Left lung (tissue), 4 donors: ENCODE measurements at regions not wholly inside any gene's neighbourhood (a gene's known extent, or its start where the extent isn't known, plus 50 kb on each side); places are given as distances from the start of the nearest gene placed in this dataset.

Experiments
- ATAC-seq: fragments of 200-7000 bp; cut with Tn5 transposase; one replicate; pipeline ENCODE4 v1.9.1; 2020; ENCODE audit warnings: moderate library complexity
- DNase-seq, 4 donors: peaks; one replicate each; pipeline ENCODE4 v3.0.0-alpha.2; 2013 to 2020
- H3K27ac ChIP-seq, 2 donors: fragments of 200-600 bp; sonication (generic) in 1 of 2; one replicate each; pipeline versions ENCODE4 v1.5.0 to v1.8.0; 2020 to 2021
- H3K27me3 ChIP-seq, 2 donors: fragments of 200-600 bp; sonication (generic) in 1 of 2; one replicate each; pipeline versions ENCODE4 v1.5.0 to v1.8.0; 2020 to 2021
- H3K36me3 ChIP-seq, 2 donors: fragments of 200-600 bp; sonication (generic) in 1 of 2; one replicate each; pipeline versions ENCODE4 v1.5.0 to v1.8.0; 2020 to 2021
- H3K4me1 ChIP-seq, 2 donors: fragments of 200-600 bp; one replicate each; pipeline ENCODE4 v1.8.0; 2021
- H3K4me3 ChIP-seq, 2 donors: fragments of 200-600 bp; sonication (generic) in 1 of 2; one replicate each; pipeline versions ENCODE4 v1.5.0 to v1.8.0; 2020 to 2021; ENCODE audit warnings: mild to moderate bottlenecking in 1 of 2
- H3K9me3 ChIP-seq, 2 donors: fragments of 200-600 bp; sonication (generic) in 1 of 2; one replicate each; pipeline versions ENCODE4 v1.5.0 to v1.8.0; 2020 to 2021
- CTCF ChIP-seq, 2 donors: fragments of 200-600 bp; sonication (generic) in 1 of 2; IDR thresholded peaks; one replicate each; pipeline versions ENCODE4 v1.5.0 to v1.8.0; 2021; ENCODE audit warnings: antibody characterized with exemption in 2 of 2
- intact Hi-C, 2 donors: fragments of 100-400 bp; cut with DNase I; formaldehyde crosslinking; loops; one replicate each; pipeline versions ENCODE4 v1.11.2 to v1.14.2; 2022
- donor health status: DM: no; HTN: yes; CAD: no.
- donor health status: DM: no; HTN: no; CAD: no.

- Histone ChIP-seq H3K9me3 (peaks cover 0 to 19% of the 10 kb centered on the region in 2 donors), H3K27me3 (no peaks in the 10 kb centered on the region), H3K4me3 (no peak overlapping the region), H3K4me1 (no peaks in the 10 kb centered on the region), H3K36me3 (no peaks in the 10 kb centered on the region), H3K27ac (no peak overlapping the region)
- intact Hi-C loops: no loop called here
- DNase-seq: no peak
- no peak for TF ChIP-seq CTCF (IDR thresholded peaks at IDR 0.05)
- ATAC-seq: no peak
These were observed 1100.0 kb upstream of the SLIT2 start for GRCh38 chr4:19151684-19152083.

- Histone ChIP-seq H3K4me3 (no peak overlapping the region), H3K27me3 (no peaks in the 10 kb centered on the region), H3K9me3 (no peaks in the 10 kb centered on the region), H3K4me1 (no peaks in the 10 kb centered on the region), H3K27ac (no peak overlapping the region), H3K36me3 (no peaks in the 10 kb centered on the region)
- intact Hi-C loops: no loop called here
- no peak for ATAC-seq
- DNase-seq: no peak
- TF ChIP-seq CTCF (IDR thresholded peaks at IDR 0.05): no peak
These were observed 1105.7 kb upstream of the SLIT2 start for GRCh38 chr4:19146038-19146437.

GRCh38 chr4:19135895-19136633 is 1114.5 kb upstream of the LCORL start:
- intact Hi-C loops: no loop called here
- no peak overlapping the region for H3K4me3 ChIP-seq
- no peaks in the 10 kb centered on the region for H3K27me3 ChIP-seq
- peaks cover 0 to 3% of the 10 kb centered on the region in 2 donors for H3K9me3 ChIP-seq
- ATAC-seq (no peak), DNase-seq (no peak)
- H3K27ac ChIP-seq: no peak overlapping the region
- no peak for TF ChIP-seq CTCF (IDR thresholded peaks at IDR 0.05)
- H3K36me3 ChIP-seq: no peaks in the 10 kb centered on the region
- H3K4me1 ChIP-seq: no peaks in the 10 kb centered on the region

GRCh38 chr4:19134685-19135084 is 1113.1 kb upstream of the LCORL start:
- no peak overlapping the region for H3K4me3 ChIP-seq
- intact Hi-C loops: no loop called here
- TF ChIP-seq CTCF (IDR thresholded peaks at IDR 0.05): no peak
- H3K27me3 ChIP-seq: no peaks in the 10 kb centered on the region
- no peaks in the 10 kb centered on the region for H3K4me1 ChIP-seq
- H3K36me3 ChIP-seq: no peaks in the 10 kb centered on the region
- DNase-seq: no peak
- H3K27ac ChIP-seq: no peak overlapping the region
- H3K9me3 ChIP-seq: peaks cover 0 to 3% of the 10 kb centered on the region in 2 donors
- no peak for ATAC-seq

GRCh38 chr4:19133315-19133714 is 1111.8 kb upstream of the LCORL start:
- ATAC-seq (no peak), DNase-seq (no peak)
- no peak for TF ChIP-seq CTCF (IDR thresholded peaks at IDR 0.05)
- intact Hi-C loops: no loop called here
- no peaks in the 10 kb centered on the region for H3K4me1 ChIP-seq
- H3K27me3 ChIP-seq: no peaks in the 10 kb centered on the region
- H3K4me3 ChIP-seq: no peak overlapping the region
- no peak overlapping the region for H3K27ac ChIP-seq
- no peaks in the 10 kb centered on the region for H3K36me3 ChIP-seq
- peaks cover 0 to 3% of the 10 kb centered on the region in 2 donors for H3K9me3 ChIP-seq
